ENCODE measurements at regions not wholly inside any gene's neighbourhood (a gene's known extent, or its start where the extent isn't known, plus 50 kb on each side); places are given as distances from the start of the nearest gene placed in this dataset.

GRCh38 chr6:19450651-19451050 is 386.5 kb upstream of the ID4 start:
- H3K4me3 ChIP-seq = no peak overlapping the region
- TF ChIP-seq CTCF (IDR thresholded peaks at IDR 0.05) = no peak
- H3K27ac ChIP-seq = no peak overlapping the region
- no peaks in the 10 kb centered on the region for H3K4me1 ChIP-seq
- intact Hi-C loops (cut with DNase I) = no loop called here
- H3K9me3 ChIP-seq = no peaks in the 10 kb centered on the region
- no peak for DNase-seq (ENCODE audit: low spot score in 2 of 2)
- H3K27me3 ChIP-seq = no peaks in the 10 kb centered on the region
- no peaks in the 10 kb centered on the region for H3K36me3 ChIP-seq

GRCh38 chr6:19452495-19452894 is 384.7 kb upstream of the ID4 start:
- no peaks in the 10 kb centered on the region for H3K36me3 ChIP-seq
- H3K27ac ChIP-seq = no peak overlapping the region
- DNase-seq (ENCODE audit: low spot score in 2 of 2) = no peak
- H3K4me3 ChIP-seq = no peak overlapping the region
- no peaks in the 10 kb centered on the region for H3K9me3 ChIP-seq
- H3K4me1 ChIP-seq = no peaks in the 10 kb centered on the region
- no peaks in the 10 kb centered on the region for H3K27me3 ChIP-seq
- intact Hi-C loops (cut with DNase I) = no loop called here
- TF ChIP-seq CTCF (IDR thresholded peaks at IDR 0.05) = no peak

GRCh38 chr6:19454001-19454720 is 383.0 kb upstream of the ID4 start:
- Histone ChIP-seq H3K4me3 (no peak overlapping the region), H3K9me3 (no peaks in the 10 kb centered on the region), H3K27ac (no peak overlapping the region), H3K4me1 (no peaks in the 10 kb centered on the region), H3K36me3 (no peaks in the 10 kb centered on the region), H3K27me3 (no peaks in the 10 kb centered on the region)
- no peak for DNase-seq (ENCODE audit: low spot score in 2 of 2)
- intact Hi-C loops (cut with DNase I) = no loop called here
- no peak for TF ChIP-seq CTCF (IDR thresholded peaks at IDR 0.05)

- Histone ChIP-seq H3K4me1 (no peaks in the 10 kb centered on the region), H3K4me3 (no peak overlapping the region), H3K9me3 (no peaks in the 10 kb centered on the region), H3K36me3 (no peaks in the 10 kb centered on the region), H3K27me3 (no peaks in the 10 kb centered on the region), H3K27ac (no peak overlapping the region)
- DNase-seq (ENCODE audit: low spot score in 2 of 2) = no peak
- intact Hi-C loops (cut with DNase I) = no loop called here
- no peak for TF ChIP-seq CTCF (IDR thresholded peaks at IDR 0.05)
Observed at GRCh38 chr6:19454721-19455392, 382.3 kb upstream of the ID4 start.

- no peak for TF ChIP-seq CTCF (IDR thresholded peaks at IDR 0.05)
- no peak overlapping the region for H3K27ac ChIP-seq
- H3K4me1 ChIP-seq = peaks cover 0 to 10% of the 10 kb centered on the region in 2 donors
- H3K36me3 ChIP-seq = no peaks in the 10 kb centered on the region
- H3K27me3 ChIP-seq = no peaks in the 10 kb centered on the region
- H3K4me3 ChIP-seq = no peak overlapping the region
- intact Hi-C loops (cut with DNase I) = no loop called here
- H3K9me3 ChIP-seq = no peaks in the 10 kb centered on the region
- DNase-seq (ENCODE audit: low spot score in 2 of 2) = no peak
Observed at GRCh38 chr6:19463250-19463649, 373.9 kb upstream of the ID4 start.

All from ascending aorta (tissue), 2 donors.